Prostate gland (tissue), 2 donors: ENCODE measurements at regions not wholly inside any gene's neighbourhood (a gene's known extent, or its start where the extent isn't known, plus 50 kb on each side); places are given as distances from the start of the nearest gene placed in this dataset.
"Not testable (repeated sequence)": the region's sequence is repeated elsewhere in the genome, so short reads cannot be mapped to it uniquely, and the experiment has no call there.

Experiments
- POLR2A ChIP-seq: fragments of 450-650 bp; IDR thresholded peaks from one replicate; pipeline ENCODE4 v1.6.1; 2016; ENCODE audit warnings: antibody characterized with exemption, mild to moderate bottlenecking
- POLR2AphosphoS5 ChIP-seq: sonication (generic); formaldehyde crosslinking; IDR thresholded peaks from one replicate; pipeline ENCODE4 v1.6.1; 2017; ENCODE audit warnings: antibody characterized with exemption
- TF ChIP-seq, protein P1 (sequence below), 4 experiments: fragments of 200-600 bp in 2 of 4; fragments of 450-650 bp in 2 of 4; sonication (generic) in 2 of 4; IDR thresholded peaks; 1 replicate in 3 of 4; 2 replicates in 1 of 4; pipeline ENCODE4 v1.5.1; 2016 to 2019; ENCODE audit warnings: antibody characterized with exemption in 4 of 4, mild to moderate bottlenecking in 2 of 4, moderate library complexity in 2 of 4

DNA sequence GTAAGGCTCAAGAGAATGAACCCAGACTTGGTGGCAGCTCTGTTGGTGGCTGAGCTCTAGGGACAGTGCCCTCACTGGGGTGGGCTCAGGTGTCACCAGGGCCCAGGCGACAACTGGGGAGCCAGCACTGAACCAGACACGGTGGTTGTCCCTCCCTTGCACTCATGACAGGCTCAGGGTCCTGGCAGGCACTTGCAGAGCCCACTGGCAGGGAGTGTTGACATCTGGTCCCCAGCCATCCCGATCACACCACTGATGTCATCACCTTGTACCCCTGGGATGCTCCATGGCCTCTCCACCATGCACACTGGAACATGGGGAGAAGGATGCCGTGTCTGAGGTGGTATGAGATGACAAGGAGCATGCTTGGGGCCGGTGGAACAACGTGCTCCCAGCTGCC lies 138.6 kb downstream of the NPIPB11 start:
- TF ChIP-seq, protein P1, sequence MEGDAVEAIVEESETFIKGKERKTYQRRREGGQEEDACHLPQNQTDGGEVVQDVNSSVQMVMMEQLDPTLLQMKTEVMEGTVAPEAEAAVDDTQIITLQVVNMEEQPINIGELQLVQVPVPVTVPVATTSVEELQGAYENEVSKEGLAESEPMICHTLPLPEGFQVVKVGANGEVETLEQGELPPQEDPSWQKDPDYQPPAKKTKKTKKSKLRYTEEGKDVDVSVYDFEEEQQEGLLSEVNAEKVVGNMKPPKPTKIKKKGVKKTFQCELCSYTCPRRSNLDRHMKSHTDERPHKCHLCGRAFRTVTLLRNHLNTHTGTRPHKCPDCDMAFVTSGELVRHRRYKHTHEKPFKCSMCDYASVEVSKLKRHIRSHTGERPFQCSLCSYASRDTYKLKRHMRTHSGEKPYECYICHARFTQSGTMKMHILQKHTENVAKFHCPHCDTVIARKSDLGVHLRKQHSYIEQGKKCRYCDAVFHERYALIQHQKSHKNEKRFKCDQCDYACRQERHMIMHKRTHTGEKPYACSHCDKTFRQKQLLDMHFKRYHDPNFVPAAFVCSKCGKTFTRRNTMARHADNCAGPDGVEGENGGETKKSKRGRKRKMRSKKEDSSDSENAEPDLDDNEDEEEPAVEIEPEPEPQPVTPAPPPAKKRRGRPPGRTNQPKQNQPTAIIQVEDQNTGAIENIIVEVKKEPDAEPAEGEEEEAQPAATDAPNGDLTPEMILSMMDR (IDR thresholded peaks at IDR 0.05) = not testable (repeated sequence)
- TF ChIP-seq POLR2AphosphoS5, POLR2A: not testable (repeated sequence)
